ENCODE measurements at regions not wholly inside any gene's neighbourhood (a gene's known extent, or its start where the extent isn't known, plus 50 kb on each side); places are given as distances from the start of the nearest gene placed in this dataset.

GRCh38 chr2:16774091-16774490, 108.5 kb upstream of the CYRIA start:
- TF ChIP-seq POLR2A (IDR thresholded peaks at IDR 0.05), result no peak
- no peak for TF ChIP-seq POLR2AphosphoS5 (IDR thresholded peaks at IDR 0.05; ENCODE audit: insufficient read depth in 1 of 2, low read depth in 1 of 2)
- no peak for TF ChIP-seq CTCF (IDR thresholded peaks at IDR 0.05)
